HG03095 (cell line): ENCODE measurements at regions not wholly inside any gene's neighbourhood (a gene's known extent, or its start where the extent isn't known, plus 50 kb on each side); places are given as distances from the start of the nearest gene placed in this dataset.
"Not testable (repeated sequence)": the region's sequence is repeated elsewhere in the genome, so short reads cannot be mapped to it uniquely, and the experiment has no call there.

Experiments used
- ATAC-seq: cut with Tn5 transposase; IDR thresholded peaks from one replicate; pipeline ENCODE4 v1.9.1; 2021; ENCODE audit warnings: moderate library complexity; ENCODE audit not compliant: unreplicated experiment

DNA sequence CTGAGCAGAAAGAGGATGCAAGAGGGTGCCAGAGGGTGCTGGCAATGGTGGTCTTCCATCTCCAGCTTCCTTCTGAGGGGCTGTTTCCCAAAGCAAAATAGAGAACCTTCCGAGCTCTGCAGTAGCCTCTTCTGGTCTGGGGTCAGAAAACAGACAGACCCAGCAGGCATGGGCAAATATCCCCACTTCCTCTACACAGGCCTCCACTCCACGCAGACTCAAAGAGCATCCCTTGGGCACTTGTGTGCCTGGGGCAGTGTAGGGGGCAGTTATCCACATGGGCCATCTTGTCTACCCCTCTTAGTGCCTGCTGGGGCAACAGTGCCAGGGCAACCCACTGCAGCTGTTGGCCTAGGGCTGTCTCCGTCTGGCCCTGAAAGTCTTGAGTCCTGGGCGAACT lies 231.9 kb downstream of the TTC8 start:
- ATAC-seq: no peak

DNA sequence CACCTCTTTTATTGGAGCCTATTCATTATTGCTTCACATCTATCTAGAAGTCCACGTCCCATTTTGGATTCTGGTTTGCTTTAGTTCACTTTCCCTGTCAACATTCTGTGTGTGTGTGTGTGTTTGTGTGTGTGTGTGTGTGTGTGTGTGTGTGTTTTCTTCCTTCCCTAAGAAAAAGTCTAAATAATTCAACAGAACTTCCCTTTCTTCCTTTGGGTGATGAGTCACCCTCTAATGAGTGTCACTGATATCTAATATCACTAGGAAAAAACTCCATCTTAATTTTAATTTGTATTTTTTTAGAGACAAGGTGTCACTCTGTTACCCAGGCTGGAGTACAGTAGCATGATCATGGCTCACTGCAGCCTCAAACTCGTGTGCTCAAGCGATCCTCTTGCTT lies 234.2 kb downstream of the TTC8 start:
- ATAC-seq: no peak

- no peak for ATAC-seq
Measured at GRCh38 chr14:89060191-89060590, 235.7 kb downstream of the TTC8 start.

DNA sequence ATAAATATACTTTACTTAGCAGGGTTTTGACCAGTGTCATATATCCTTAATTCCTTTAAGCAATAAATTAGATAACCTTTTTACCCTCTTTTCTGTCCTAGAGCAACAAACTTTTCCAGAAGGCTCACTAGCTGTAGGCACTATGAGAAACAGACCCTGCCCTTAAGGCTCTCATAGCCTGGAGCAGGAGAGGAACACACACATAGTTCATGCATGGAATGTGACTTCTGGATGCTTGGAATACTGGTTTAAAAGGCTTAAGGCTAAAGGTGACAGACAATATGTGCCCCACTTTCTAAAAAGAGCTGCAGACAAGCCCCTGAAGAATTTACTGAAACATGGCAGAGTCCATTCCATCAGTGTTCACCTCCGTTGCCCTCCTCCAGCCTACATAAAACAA lies 237.2 kb downstream of the TTC8 start:
- no peak for ATAC-seq

GRCh38 chr14:89065879-89066278 lies 241.4 kb downstream of the TTC8 start:
- no peak for ATAC-seq

GRCh38 chr14:89067293-89067972 lies 243.0 kb downstream of the TTC8 start:
- ATAC-seq: no peak

DNA sequence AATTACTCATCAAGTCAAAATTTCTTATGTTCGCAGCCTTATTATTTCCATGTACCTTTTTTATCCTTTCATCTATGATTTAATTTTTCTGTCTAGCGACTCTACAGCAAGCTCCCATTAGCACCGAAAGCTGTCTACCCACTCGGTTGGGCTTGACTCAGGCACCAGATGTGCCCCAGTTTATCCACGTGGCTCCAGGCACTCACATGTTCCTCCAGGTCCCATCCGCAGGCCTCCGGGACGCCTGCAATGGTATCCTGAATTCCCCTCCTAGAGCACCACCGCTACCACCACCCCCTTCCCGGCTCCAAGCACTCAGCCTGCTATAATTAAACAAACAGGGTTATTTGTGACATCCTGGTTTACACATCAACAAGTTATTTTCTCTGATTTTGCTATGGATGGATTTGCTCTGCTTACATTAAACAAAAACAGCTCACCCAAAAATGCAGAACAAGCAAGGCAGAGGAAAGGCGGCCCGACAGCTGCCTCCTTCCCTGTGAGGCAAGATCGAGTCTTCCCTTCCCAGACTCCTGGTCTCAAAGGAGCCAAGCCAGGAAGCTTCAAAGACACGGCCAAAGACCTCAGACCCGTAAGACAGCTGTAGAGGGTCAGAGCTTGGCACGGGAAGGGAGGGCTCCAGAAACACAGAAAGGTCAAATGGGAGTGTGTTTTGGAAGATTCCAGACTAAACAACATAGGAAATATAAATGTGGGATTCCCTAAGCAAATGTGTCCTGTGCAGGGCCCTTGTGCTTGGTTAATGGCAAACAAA lies 253.8 kb downstream of the TTC8 start:
- no peak for ATAC-seq

- no peak for ATAC-seq
Measured at GRCh38 chr14:89085231-89085731, 260.8 kb downstream of the TTC8 start.

DNA sequence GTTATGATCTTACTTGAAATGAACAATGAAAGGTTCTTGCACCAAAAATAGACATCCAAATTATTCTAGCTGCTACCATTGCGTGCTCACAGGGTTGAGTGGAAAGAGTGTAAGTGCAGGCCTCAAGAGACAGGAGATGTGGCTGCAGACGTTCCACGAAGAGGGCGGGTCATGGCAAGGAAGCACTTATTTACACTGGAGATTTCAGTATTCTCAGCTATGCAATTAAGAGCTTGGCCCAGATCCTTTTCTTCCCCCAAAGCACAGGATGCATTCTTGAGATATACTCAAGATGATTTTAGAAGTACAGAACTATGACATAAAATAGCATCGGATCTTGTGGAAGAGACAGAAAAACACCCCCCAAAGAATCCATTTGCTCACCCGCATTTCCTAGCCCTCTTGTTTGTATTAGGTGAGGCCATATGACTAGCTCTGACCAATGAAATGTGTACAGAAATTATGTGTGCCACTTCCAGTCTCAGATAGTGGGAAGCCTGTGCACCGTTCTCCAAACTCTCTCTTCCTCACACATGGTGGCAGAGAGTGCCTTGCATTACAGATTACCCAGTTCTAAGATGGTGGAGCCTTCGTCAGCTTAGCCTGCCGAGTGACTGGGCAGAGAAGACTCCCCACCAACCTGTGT lies 261.4 kb downstream of the TTC8 start:
- no peak for ATAC-seq

DNA sequence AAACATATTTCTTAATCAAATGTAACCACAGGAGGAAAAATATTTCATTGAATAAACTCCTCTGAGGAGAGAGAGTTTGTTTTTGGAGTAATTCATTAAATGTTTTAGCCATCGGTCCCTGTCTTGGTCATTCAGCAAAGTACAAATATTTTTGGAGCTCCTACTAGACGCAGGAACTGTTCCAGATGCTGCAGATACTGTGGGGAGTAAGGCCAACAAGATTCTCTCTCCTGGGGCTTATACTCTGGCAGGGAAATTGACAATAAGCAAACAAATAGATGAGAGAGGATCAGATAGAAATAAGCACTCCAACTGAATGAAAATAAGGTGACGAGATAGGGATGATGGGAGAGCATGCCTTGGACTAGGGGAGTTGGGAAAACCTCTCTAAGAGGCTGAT lies 264.1 kb downstream of the TTC8 start:
- no peak for ATAC-seq

GRCh38 chr14:89089330-89089729 lies 264.9 kb downstream of the TTC8 start:
- ATAC-seq: no peak

DNA sequence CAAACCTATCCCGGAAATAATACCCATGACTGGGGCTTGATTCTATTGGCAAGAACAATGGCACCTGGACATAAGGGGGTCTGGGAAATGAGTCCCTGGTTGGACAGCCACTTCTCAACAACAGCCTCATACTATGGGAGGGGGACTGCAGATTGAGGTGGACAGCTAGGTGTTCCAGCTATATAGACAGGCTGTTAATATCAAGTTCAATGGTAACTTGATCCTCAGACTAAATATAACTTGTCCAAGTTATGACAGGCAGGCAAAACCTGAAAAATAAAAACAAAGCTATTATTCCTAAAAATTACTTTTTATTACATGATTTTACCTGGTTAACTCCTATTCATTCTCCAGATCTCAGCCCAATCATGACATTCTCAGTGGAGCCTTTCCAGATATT lies 267.3 kb downstream of the TTC8 start:
- no peak for ATAC-seq

- no peak for ATAC-seq
Measured at GRCh38 chr14:89093083-89093730, 268.8 kb downstream of the TTC8 start.

DNA sequence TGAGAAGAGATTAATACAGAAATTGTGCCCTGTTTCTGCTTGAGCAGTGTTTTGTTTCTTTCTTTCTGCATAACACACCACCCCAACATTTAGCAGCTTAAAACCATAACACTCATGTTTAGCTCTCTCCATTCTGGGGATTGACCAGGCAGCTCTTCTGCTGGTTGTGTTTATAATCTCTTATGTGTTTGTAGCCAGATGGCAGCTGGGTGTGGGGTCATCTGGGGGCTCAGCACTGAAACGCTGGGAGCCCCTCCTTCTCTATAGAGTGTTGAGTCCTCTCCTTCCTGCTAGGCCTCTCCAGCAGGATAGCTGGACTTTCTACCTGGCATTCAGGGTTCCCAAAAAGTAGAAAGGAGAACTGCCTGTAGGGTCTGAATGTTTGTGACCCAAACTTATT lies 270.6 kb downstream of the TTC8 start:
- no peak for ATAC-seq

GRCh38 chr14:89096946-89097345 lies 272.5 kb downstream of the TTC8 start:
- no peak for ATAC-seq

DNA sequence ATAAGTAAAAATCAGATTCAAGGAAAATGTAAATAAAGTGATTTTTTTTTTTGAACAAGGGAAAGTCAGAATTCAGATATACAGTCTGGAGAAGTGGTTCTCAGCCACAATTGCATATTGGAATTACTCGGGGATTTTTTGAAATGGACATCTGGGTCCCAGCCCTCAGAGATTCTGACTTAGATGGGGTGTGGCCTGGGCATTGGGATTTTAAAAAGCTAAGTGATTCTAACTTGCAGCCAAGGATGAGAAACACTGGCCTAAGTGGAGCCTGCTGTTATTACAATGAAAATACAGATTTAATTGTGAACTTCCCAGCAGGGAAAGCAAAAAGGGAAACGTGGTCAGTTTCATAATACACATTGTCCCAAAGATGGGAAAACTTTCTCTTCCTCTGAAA lies 273.8 kb downstream of the TTC8 start:
- ATAC-seq: no peak

- ATAC-seq: not testable (repeated sequence)
Measured at GRCh38 chr14:89104171-89104817, 279.8 kb downstream of the TTC8 start.

- ATAC-seq: not testable (repeated sequence)
Measured at GRCh38 chr14:89104861-89105260, 280.4 kb downstream of the TTC8 start.
